Middle frontal gyrus (tissue), 1 donor: ENCODE measurements at regions not wholly inside any gene's neighbourhood (a gene's known extent, or its start where the extent isn't known, plus 50 kb on each side); places are given as distances from the start of the nearest gene placed in this dataset.

Source experiments
- DNase-seq: peaks from one replicate; pipeline ENCODE4 v3.0.0-alpha.2; 2015; ENCODE audit warnings: low spot score; ENCODE audit errors: extremely low spot score

GRCh38 chr17:6938637-6939036, 57.2 kb upstream of the ALOX12 start:
- no peak for DNase-seq

GRCh38 chr17:6940186-6940649, 55.6 kb upstream of the ALOX12 start:
- DNase-seq: no peak

GRCh38 chr17:6941989-6942388, 53.9 kb upstream of the ALOX12 start:
- DNase-seq: no peak

DNA sequence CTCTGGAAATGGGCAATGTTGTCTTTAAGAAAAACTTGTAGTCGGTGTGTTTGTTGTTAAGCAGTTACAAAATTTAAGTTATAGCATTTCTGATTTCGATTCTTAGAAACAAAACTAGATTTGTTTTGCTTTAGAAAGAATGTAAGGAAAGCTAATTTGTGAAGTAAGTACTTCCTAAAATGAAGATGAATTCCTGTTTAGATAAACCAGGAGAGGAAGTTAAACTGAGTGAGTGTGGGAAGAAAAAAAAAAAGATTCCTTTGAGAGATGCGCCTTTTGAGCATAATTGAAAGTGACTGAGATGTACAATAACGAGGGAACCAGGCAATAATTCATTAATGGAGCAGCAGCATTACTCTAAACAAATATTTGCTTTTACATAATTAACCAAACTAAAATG, 52.4 kb upstream of the ALOX12 start:
- DNase-seq: no peak
